GM12864 (cell line): ENCODE measurements at regions not wholly inside any gene's neighbourhood (a gene's known extent, or its start where the extent isn't known, plus 50 kb on each side); places are given as distances from the start of the nearest gene placed in this dataset.
"Not testable (repeated sequence)": the region's sequence is repeated elsewhere in the genome, so short reads cannot be mapped to it uniquely, and the experiment has no call there.

Experiments used
- DNase-seq: peaks from one replicate; pipeline ENCODE4 v3.0.0-alpha.2; 2011; ENCODE audit warnings: low read depth
- H3K4me3 ChIP-seq: 2 replicates; pipeline ENCODE4 v1.5.1; 2011; ENCODE audit warnings: mild to moderate bottlenecking, low read depth, low read length, control low read depth

DNA sequence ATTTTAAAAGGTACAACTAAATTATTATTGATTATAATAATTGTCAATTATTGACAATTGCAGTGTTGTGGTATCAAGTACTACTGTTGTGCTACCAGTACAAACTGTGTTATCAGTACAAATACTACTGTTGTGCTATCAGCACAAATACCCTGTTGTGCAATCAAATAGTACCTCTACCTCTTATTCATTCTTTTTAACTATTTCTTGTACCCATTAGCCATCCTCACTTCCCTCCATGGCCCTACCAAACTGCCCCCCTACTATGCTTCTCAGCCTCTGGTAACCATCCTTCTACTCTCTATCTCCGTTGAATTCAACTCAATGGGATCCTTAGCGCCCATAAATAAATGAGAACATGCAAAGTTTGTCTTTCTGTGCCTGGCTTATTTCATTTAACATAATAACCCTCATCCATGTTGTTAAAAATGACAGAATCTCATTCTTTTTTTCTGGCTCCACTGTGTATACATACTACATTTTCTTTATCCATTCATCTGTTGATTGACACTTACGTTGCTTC lies 160.1 kb upstream of the TPTE start:
- DNase-seq, result not testable (repeated sequence)

DNA sequence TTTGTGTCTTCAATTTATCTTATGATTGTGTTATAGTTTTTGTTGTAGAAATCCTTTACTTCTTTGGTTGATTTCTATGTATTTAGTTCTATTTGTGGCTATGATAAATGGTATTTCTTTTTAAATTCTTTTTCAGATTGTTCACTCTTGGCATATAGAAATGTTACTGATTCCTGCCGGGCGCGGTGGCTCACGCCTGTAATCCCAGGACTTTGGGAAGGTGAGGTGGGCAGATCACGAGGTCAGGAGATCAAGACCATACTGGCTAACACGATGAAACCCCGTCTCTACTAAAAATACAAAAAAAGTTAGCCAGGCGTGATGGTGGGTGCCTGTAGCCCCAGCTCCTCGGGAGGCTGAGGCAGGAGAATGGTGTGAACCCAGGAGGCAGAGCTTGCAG lies 158.6 kb upstream of the TPTE start:
- not testable (repeated sequence) for DNase-seq, H3K4me3 ChIP-seq

More for the DNA sequence above, 160.1 kb upstream of the TPTE start:
- not testable (repeated sequence) for H3K4me3 ChIP-seq

DNA sequence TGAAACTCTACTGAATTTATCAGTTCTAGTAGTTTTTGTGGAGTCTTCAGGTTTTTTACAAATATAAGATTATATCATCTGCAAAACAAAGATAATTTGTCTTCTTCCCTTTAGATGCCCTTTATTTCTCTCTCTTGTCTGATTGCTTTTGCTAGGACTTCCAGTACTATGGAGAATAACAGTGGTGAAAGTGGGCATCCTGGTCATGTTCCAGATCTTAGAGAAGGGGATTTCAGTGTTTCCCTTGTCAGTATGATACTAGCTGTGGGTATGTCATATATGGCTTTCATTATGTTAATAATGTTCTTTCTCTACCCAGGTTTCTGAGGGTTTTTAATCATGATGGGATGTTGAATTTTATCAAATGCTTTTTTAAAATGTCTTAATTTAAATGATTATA lies 158.1 kb upstream of the TPTE start:
- not testable (repeated sequence) for H3K4me3 ChIP-seq, DNase-seq

DNA sequence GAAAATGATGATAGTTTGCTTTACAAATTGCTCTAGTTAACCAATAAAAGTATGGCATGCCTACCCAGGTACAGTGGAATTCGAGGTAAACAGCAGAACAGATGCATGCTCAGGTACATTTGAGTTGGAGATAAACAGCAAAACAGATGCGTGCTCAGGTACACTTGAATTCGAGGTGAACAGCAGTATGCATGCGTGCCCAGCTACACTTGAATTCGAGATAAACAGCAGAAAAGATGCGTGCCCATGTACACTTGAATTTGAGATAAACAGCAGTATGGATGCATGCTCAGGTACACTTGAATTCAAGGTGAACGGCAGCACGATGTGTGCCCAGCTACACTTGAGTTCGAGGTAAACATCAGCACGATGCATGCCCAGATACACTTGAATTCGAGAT lies 155.2 kb upstream of the TPTE start:
- H3K4me3 ChIP-seq, DNase-seq: not testable (repeated sequence)

DNA sequence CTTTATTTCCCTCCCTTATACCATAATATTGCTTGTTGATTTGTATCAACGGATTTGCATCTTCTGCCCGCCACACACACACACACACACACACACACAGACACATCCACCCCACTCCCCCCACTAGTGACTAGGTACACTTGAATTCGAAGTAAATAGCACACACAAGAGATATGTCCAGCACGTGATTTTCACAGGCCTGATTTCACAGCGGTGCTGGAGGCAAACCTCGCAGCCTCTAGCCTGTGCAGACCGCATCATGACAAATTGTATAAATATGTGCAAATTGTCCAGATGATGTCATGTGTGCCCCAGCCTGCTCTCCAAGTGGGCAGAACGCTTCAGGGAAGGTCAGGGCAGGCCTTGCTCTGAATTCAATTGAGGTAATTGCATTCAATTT lies 153.8 kb upstream of the TPTE start:
- DNase-seq, H3K4me3 ChIP-seq: not testable (repeated sequence)

DNA sequence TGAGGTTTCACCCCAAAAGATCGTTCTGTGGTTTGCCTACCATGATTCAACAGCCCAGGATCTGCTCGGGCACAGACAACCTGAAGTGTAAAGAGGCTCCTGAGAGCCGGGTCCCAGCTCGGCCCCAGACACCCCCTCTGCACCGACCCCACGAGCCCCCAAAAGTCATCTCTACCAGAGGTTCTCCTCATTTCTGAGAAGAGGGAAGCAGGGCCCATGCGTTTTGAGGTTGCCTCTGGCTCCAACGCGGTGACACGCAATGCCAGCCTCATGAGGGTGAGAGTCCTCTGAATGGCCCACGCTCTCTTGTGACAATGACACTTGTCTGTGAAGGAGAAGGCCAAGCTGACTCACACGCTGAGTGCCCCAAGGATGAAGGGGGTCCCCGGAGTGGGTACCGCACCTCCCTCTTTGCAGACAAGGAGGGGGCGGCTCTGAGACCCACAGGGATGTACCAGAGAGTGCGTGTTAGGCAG lies 153.0 kb upstream of the TPTE start:
- DNase-seq, result not testable (repeated sequence)

DNA sequence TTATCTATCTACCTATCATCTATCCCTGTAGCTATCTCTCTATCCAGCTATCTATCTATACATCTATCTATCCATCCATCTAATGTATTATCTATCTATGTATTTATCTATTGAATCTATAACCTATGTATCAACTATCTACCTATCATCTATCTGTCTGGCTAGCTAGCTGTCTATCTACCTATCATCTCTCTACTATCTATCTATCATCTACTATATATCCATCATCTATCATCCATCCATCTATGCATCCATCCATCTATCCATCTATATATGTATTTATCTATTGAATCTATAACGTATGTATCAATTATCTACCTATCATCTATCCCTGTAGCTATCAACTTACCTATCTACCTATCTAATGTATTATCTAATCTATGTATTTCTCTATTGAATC lies 152.1 kb upstream of the TPTE start:
- not testable (repeated sequence) for H3K4me3 ChIP-seq, DNase-seq

More for the DNA sequence above, 153.0 kb upstream of the TPTE start:
- not testable (repeated sequence) for H3K4me3 ChIP-seq

DNA sequence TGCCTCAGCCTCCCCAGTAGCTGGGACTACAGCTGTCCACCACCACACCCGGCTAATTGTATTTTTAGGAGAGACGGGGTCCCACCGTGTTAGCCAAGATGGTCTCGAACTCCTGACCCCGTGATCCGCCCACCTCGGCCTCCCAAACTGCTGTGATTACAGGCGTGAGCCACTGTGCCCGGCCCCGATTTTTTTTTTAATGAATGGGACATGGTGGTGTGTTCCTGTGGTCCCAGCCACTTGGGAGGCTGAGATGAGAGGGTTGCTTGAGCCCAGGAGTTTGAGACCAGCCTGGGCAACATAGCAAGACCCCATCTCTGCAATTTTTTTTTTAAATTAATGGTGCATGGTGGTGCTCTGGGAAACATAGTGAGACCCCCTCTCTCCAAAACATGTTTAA lies 143.6 kb upstream of the TPTE start:
- DNase-seq, result not testable (repeated sequence)

DNA sequence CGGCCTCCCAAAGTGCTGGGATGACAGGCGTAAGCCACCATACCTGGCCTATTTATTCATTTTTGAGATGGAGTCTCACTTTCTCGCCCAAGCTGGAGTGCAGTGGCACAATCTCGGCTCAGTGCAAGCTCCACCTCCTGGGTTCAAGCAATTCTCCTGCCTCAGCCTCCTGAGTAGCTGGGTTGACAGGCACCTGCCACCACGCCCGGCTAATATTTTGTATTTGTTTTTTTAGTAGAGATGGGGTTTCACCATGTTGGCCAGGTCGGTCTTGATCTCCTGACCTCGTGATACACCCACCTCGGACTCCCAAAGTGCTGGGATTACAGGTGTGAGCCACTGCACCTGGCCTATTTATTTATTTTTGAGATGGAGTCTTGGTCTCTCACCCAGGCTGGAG lies 141.6 kb upstream of the TPTE start:
- DNase-seq, H3K4me3 ChIP-seq: not testable (repeated sequence)

More for the DNA sequence above, 143.6 kb upstream of the TPTE start:
- not testable (repeated sequence) for H3K4me3 ChIP-seq

DNA sequence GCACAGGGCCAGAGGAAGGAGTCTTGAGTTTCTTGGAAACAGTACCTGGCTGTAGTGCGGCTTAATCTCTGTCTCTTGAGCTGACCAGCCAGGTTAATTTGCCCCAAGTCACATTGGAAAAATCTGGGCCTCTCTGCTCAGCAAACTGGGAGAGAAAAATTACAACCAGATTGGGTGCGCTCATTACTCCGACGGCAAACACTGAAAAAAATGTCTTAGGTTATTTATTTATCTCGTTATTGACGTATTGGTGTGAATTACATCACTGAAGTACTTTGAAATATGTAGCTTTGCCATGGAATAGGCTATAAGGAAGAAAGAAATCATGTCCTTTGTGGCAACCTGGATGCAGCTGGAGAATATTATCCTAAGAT lies 139.7 kb upstream of the TPTE start:
- DNase-seq, result not testable (repeated sequence)

DNA sequence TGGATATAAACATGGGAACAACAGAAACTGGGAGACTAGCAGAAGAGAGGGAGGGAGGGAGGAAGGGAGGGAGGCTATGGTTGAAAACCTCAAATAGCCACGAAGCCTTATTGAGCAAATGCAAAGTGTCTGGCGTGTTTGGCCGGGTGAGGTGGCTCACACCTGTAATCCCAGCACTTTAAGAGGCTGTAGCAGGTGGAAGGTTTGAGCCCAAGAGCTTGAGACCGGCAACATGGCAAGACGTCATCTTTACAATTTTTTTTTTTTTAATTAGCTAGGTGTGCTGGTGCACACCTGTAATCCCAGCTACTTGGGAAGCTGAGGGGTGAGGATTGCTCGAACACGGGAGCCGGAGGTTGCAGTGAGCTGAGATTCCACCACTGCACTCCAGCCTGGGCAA lies 139.2 kb upstream of the TPTE start:
- H3K4me3 ChIP-seq, DNase-seq: not testable (repeated sequence)

More for the DNA sequence above, 139.7 kb upstream of the TPTE start:
- not testable (repeated sequence) for H3K4me3 ChIP-seq

DNA sequence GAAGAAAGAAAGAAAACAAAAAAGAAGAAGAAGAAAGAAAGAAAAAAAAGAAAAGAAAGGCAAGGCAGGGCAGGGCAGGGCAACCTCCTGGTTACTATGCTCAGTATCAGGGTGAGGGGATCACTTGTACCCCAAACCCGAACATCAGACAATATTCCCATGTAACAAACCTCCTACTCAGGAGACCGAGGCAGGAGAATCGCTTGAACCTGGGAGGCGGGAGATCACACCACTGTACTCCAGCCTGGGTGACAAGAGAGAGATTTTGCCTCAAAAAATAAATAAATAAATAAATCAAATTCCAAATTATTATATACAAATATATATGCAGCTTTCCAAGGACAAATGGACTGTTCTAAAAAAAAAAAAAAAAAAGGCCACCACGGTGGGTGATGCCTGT lies 138.8 kb upstream of the TPTE start:
- not testable (repeated sequence) for H3K4me3 ChIP-seq, DNase-seq

DNA sequence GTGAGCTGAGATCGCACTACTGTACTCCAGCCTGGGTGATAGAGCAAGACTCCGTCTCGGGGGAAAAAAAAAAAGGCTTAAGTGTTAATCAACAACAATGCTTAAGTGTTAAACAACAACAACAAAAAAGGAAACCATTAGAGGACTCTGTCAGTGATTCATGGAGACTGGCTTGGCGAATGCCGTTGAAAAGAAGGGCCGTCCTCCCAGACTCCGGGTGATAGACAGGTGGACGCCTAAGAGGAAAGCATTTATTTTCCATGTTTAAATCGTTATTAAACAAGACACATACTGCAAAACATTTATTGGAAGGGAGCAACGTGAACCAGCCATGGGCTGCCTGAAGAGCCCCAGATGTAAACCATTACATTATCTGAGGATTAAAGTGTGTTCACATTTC lies 137.8 kb upstream of the TPTE start:
- H3K4me3 ChIP-seq, DNase-seq: not testable (repeated sequence)

DNA sequence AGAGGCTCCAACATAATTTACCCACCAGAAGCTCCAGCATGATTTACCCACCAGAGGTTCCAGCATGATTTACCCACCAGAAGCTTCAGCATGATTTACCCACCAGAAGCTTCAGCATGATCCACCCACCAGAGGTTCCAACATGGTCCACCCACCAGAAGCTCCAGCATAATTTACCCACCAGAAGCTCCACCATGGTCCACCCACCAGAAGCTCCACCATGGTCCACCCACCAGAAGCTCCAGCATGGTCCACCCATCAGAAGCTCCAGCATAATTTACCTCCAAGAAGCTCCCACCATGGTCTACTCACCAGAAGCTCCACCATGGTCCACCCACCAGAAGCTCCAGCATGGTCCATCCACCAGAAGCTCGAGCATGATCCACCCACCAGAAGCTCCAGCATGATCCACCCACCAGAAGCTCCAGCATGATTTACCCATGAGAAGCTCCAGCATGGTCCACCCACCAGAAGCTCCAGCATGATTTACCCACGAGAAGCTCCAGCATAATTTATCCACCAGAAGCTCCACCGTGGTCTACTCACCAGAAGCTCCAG lies 137.0 kb upstream of the TPTE start:
- not testable (repeated sequence) for H3K4me3 ChIP-seq, DNase-seq

DNA sequence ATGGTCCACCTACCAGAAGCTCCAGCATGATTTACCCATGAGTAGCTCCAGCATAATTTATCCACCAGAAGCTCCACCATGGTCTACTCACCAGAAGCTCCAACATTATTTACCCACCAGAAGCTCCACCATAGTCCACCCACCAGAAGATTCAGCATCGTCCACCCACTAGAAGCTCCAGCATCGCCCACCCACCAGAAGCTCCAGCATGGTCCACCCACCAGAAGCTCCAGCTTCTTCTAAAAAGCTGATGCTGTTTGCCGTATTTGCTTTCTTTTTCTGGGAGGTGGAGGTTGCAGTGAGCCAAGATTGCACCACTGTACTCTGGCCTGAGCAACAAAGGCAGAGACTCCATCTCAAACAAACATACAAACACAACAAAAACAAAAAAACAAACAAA lies 136.2 kb upstream of the TPTE start:
- DNase-seq, result not testable (repeated sequence)

DNA sequence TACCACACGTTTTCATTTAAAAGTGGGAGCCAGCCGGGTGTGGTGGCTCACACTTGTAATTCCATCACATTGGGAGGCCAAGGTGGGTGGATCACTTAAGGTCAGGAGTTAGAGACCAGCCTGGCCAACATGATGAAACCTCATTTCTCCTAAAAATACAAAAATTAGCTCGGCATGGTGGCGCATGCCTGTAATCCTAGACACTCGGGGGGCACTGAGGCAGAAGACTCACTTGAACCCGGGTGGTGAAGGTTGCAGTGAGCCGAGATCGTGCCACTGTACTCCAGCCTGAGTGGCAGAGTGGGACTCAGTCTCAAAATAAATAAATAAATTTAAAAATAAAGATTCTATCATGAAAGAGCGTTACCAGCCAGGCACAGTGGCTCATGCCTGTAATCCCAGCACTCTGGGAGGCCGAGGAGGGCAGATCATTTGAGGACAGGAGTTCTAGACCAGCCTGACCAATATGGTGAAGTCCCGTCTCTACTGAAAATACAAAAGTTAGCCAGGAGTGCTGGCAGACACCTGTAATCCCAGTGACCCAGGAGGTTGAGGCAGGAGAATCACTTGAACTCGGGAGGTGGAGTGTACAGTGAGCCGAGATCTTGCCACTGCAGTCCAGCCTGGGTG lies 135.4 kb upstream of the TPTE start:
- not testable (repeated sequence) for H3K4me3 ChIP-seq, DNase-seq

More for the DNA sequence above, 136.2 kb upstream of the TPTE start:
- not testable (repeated sequence) for H3K4me3 ChIP-seq

DNA sequence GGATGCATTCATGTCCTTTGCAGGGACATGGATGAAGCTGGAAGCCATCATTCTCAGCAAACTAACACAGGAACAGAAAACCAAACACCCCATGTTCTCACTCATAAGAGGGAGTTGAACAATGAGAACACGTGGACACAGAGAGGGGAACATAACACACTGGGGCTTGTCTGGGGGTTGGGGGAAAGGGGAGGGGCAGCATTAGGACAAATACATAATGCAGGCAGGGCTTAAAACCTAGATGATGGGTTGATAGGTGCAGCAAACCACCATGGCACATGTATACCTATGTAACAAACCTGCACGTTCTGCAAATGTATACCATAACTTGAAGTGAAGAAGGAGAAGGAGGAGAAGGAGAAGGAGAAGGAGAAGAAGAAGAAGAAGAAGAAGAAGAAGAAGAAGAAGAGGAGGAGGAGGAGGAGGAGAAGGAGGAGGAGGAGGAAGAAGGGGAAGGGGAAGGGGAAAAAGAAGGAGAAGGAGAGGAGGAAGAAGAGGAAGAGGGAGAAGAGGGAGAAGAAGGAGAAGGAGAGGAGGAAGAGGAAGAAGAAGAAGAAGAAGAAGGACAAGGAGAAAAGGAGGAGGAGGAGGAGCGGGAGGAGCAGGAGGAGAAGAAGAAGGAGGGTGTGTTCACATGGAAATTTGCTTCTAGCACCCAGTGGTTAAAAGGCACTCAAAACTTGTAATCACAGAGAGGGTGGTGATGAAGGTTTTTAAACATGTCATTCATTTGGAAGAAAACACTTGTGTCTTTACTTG lies 133.5 kb upstream of the TPTE start:
- not testable (repeated sequence) for DNase-seq, H3K4me3 ChIP-seq

DNA sequence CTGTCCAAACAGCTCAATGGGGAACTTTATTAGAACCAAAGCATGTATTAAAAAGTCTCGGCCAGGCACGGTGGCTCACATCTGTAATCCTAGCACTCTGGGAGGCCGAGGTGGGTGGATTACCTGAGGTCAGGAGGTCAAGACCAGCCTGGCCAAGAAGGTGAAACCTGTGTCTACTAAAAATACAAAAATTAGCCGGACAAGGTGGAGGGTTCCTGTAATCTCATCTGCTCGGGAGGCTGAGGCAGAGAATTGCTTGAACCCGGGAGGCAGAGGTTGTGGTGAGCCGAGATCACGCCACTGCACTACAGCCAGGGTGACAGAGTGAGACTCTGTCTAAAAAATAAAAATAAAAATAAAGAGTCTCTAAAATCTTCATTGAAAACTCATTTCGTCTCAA lies 132.8 kb upstream of the TPTE start:
- not testable (repeated sequence) for DNase-seq, H3K4me3 ChIP-seq

DNA sequence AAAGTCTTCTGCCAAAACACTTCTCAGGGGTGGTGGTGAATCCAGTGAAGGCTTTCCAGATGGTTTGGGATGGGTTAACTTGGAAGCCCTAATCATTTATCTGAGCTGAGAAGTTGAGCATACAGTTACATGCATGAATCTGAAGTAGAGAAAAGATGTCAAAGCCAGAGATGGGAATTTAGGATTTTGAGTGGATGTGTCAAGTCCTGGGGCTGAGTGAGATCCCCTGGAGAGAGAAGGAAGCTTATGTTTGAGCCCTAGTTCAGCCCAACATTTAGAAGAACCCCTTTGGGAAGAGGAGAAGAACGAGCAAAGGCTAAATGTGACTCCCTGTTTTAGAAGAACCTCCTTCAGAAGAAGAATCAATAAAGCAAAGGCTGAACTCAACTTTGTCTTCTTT lies 129.1 kb upstream of the TPTE start:
- DNase-seq, H3K4me3 ChIP-seq: not testable (repeated sequence)

DNA sequence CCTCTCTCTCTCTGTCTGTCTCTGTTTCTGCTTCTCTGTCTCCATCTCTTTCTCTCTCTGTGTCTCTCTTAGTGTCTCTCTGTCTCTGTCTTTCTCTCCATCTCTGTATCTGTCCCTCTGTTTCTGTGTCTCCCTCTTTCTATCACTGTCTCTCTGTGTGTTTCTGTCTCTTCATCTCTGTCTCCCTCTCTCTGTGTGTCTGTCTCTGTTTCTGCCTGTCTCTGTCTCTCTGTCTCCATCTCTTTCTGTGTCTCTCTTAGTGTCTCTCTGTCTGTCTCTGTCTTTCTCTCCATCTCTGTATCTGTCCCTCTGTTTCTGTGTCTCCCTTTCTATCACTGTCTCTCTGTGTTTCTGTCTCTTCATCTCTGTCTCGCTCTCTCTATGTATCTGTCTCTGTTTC lies 125.4 kb upstream of the TPTE start:
- not testable (repeated sequence) for H3K4me3 ChIP-seq, DNase-seq
